ENCODE measurements at regions not wholly inside any gene's neighbourhood (a gene's known extent, or its start where the extent isn't known, plus 50 kb on each side); places are given as distances from the start of the nearest gene placed in this dataset.

GRCh38 chr10:128568491-128568890 is 442.3 kb upstream of the MKI67 start:
- DNase-seq: no peak
- no peaks in the 10 kb centered on the region for H3K9me3 ChIP-seq
- intact Hi-C loops (cut with DNase I): no loop called here
- no peak for TF ChIP-seq CTCF (IDR thresholded peaks at IDR 0.05)
- TF ChIP-seq EP300 (IDR thresholded peaks at IDR 0.05): no peak
- no peak for TF ChIP-seq POLR2A (IDR thresholded peaks at IDR 0.05)
- no peak for TF ChIP-seq POLR2AphosphoS5 (IDR thresholded peaks at IDR 0.05)
- WGBS, 2 donors: 92 to 93% methylated on average over 13 of the region's 13 CpGs
- peaks cover 0 to 6% (median 0%) of the 10 kb centered on the region in 4 donors for H3K4me1 ChIP-seq
- H3K27me3 ChIP-seq: no peaks in the 10 kb centered on the region
- H3K36me3 ChIP-seq: no peaks in the 10 kb centered on the region
- H3K4me3 ChIP-seq: no peak overlapping the region
- no peak overlapping the region for H3K27ac ChIP-seq

- no peak overlapping the region for H3K27ac ChIP-seq
- no peak for TF ChIP-seq CTCF (IDR thresholded peaks at IDR 0.05)
- no peak for TF ChIP-seq POLR2A (IDR thresholded peaks at IDR 0.05)
- no peak for TF ChIP-seq EP300 (IDR thresholded peaks at IDR 0.05)
- TF ChIP-seq POLR2AphosphoS5 (IDR thresholded peaks at IDR 0.05): no peak
- 78 to 83% methylated on average over 24 of the region's 24 CpGs for WGBS, 2 donors
- H3K4me3 ChIP-seq: no peak overlapping the region
- H3K4me1 ChIP-seq: peaks cover 0 to 6% (median 0%) of the 10 kb centered on the region in 4 donors
- no peaks in the 10 kb centered on the region for H3K27me3 ChIP-seq
- no peaks in the 10 kb centered on the region for H3K36me3 ChIP-seq
- no peaks in the 10 kb centered on the region for H3K9me3 ChIP-seq
- intact Hi-C loops (cut with DNase I): no loop called here
- no peak for DNase-seq
Observed at GRCh38 chr10:128568990-128569945, 443.0 kb upstream of the MKI67 start.

GRCh38 chr10:128570319-128570995 is 444.2 kb upstream of the MKI67 start:
- H3K27ac ChIP-seq: no peak overlapping the region
- H3K4me1 ChIP-seq: peaks cover 0 to 6% (median 0%) of the 10 kb centered on the region in 4 donors
- intact Hi-C loops (cut with DNase I): no loop called here
- DNase-seq: no peak
- no peak overlapping the region for H3K4me3 ChIP-seq
- H3K9me3 ChIP-seq: no peaks in the 10 kb centered on the region
- no peaks in the 10 kb centered on the region for H3K36me3 ChIP-seq
- H3K27me3 ChIP-seq: no peaks in the 10 kb centered on the region
- WGBS, 2 donors: 86 to 91% methylated on average over 12 of the region's 12 CpGs
- TF ChIP-seq EP300 (IDR thresholded peaks at IDR 0.05): no peak
- TF ChIP-seq CTCF (IDR thresholded peaks at IDR 0.05): no peak
- TF ChIP-seq POLR2A (IDR thresholded peaks at IDR 0.05): no peak
- no peak for TF ChIP-seq POLR2AphosphoS5 (IDR thresholded peaks at IDR 0.05)

- WGBS, 2 donors: 90 to 95% methylated on average over 4 of the region's 4 CpGs
- Histone ChIP-seq H3K9me3 (no peaks in the 10 kb centered on the region), H3K27ac (no peak overlapping the region), H3K4me3 (no peak overlapping the region), H3K36me3 (no peaks in the 10 kb centered on the region), H3K4me1 (peaks cover 0 to 6% (median 0%) of the 10 kb centered on the region in 4 donors), H3K27me3 (no peaks in the 10 kb centered on the region)
- no peak for DNase-seq
- TF ChIP-seq EP300 (IDR thresholded peaks at IDR 0.05) (no peak), POLR2A (IDR thresholded peaks at IDR 0.05) (no peak), CTCF (IDR thresholded peaks at IDR 0.05) (no peak), POLR2AphosphoS5 (IDR thresholded peaks at IDR 0.05) (no peak)
- intact Hi-C loops (cut with DNase I): no loop called here
Observed at GRCh38 chr10:128571071-128571470, 444.8 kb upstream of the MKI67 start.

All from sigmoid colon (tissue), 6 donors.